ENCODE measurements at regions not wholly inside any gene's neighbourhood (a gene's known extent, or its start where the extent isn't known, plus 50 kb on each side); places are given as distances from the start of the nearest gene placed in this dataset.

GRCh38 chr11:134916421-134917213 lies 504.6 kb upstream of the B3GAT1 start:
- no peak for TF ChIP-seq RORB (CRISPR knock-in tag; IDR thresholded peaks at IDR 0.05)
- no peak for TF ChIP-seq ZNF232 (CRISPR knock-in tag; IDR thresholded peaks at IDR 0.05)
- TF ChIP-seq ZNF512 (CRISPR knock-in tag; IDR thresholded peaks at IDR 0.05; ENCODE audit: borderline replicate concordance) = no peak
- no peak for TF ChIP-seq CTCF (IDR thresholded peaks at IDR 0.05)
- no peak for TF ChIP-seq OVOL2 (CRISPR knock-in tag; IDR thresholded peaks at IDR 0.05; ENCODE audit: borderline replicate concordance)
- no peak for TF ChIP-seq CREM (CRISPR knock-in tag; IDR thresholded peaks at IDR 0.05)
- no peak for TF ChIP-seq SP1 (CRISPR knock-in tag; conservative IDR thresholded peaks at IDR 0.05)

Measured in WTC11 (cell line).